Heart left ventricle (tissue), 13 donors: ENCODE measurements at regions not wholly inside any gene's neighbourhood (a gene's known extent, or its start where the extent isn't known, plus 50 kb on each side); places are given as distances from the start of the nearest gene placed in this dataset.

ENCODE experiments used
- POLR2A ChIP-seq, 2 donors: fragments of 450-650 bp; IDR thresholded peaks; one replicate each; pipeline ENCODE4 v1.6.1; 2017; ENCODE audit warnings: antibody characterized with exemption in 2 of 2, mild to moderate bottlenecking in 2 of 2, moderate library complexity in 2 of 2
- TF ChIP-seq, protein P1 (sequence below), 12 donors: fragments of 200-600 bp; sonication (generic) in 4 of 12; IDR thresholded peaks; one replicate each; pipeline versions ENCODE4 v1.5.0 to v1.8.0; 2018 to 2022; ENCODE audit warnings: antibody characterized with exemption in 12 of 12, mild to moderate bottlenecking in 5 of 12
- donor health status: ischemic (EF 13 %, LVEDD 7.1; RV severe dilation, severe dysfunction).
- donor health status: DM: no; HTN: yes; CAD: no.
- donor health status: DM: no; HTN: no; CAD: no.
- donor health status: ischemic (EF 25% LVEDD 6.9; RV normal size, moderate dysfunction).
- donor health status: ischemic (EF 25% LVEDD 5.7; RV mildly dilated, moderate dysfunction).
- donor health status: ischemic (EF 35%, LVEDD 5.7; RV mildly dilated, moderate dysfunction).
- donor health status: nonischemic (EF 11% LVEDD 7.7; RV severe dilation, severe dysfunction).
- donor health status: DM: yes; HTN: yes; CAD: no.
- donor health status: PGD.
- donor health status: ischemic (EF 29% LVEDD 5.4; RV normal size, mild dysfunction).
- donor health status: nonischemic (EF 23%, LVEDD 6.1; RV moderate dilation, normal function).

DNA sequence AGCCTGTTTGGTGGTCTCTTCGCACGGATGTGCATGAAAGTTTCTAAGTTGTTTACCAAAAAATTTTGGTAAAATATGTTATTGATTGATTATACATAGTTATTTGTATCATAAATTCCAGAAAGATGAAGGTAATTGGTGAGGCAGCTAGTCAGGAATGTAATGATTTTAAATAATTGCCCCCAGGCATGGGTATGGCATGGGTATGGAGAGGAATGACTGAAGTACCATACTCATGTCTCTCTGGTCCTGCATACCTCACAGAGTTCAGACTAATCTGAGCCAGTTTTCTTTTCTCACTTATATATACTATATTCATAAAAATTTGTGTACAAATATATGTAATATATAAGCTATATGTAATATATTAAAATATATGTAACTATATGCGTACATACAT lies 329.0 kb upstream of the TECRL start:
- TF ChIP-seq, protein P1, sequence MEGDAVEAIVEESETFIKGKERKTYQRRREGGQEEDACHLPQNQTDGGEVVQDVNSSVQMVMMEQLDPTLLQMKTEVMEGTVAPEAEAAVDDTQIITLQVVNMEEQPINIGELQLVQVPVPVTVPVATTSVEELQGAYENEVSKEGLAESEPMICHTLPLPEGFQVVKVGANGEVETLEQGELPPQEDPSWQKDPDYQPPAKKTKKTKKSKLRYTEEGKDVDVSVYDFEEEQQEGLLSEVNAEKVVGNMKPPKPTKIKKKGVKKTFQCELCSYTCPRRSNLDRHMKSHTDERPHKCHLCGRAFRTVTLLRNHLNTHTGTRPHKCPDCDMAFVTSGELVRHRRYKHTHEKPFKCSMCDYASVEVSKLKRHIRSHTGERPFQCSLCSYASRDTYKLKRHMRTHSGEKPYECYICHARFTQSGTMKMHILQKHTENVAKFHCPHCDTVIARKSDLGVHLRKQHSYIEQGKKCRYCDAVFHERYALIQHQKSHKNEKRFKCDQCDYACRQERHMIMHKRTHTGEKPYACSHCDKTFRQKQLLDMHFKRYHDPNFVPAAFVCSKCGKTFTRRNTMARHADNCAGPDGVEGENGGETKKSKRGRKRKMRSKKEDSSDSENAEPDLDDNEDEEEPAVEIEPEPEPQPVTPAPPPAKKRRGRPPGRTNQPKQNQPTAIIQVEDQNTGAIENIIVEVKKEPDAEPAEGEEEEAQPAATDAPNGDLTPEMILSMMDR (IDR thresholded peaks at IDR 0.05), result no peak
- no peak for TF ChIP-seq POLR2A (IDR thresholded peaks at IDR 0.05)
